ENCODE measurements at regions not wholly inside any gene's neighbourhood (a gene's known extent, or its start where the extent isn't known, plus 50 kb on each side); places are given as distances from the start of the nearest gene placed in this dataset.

DNA sequence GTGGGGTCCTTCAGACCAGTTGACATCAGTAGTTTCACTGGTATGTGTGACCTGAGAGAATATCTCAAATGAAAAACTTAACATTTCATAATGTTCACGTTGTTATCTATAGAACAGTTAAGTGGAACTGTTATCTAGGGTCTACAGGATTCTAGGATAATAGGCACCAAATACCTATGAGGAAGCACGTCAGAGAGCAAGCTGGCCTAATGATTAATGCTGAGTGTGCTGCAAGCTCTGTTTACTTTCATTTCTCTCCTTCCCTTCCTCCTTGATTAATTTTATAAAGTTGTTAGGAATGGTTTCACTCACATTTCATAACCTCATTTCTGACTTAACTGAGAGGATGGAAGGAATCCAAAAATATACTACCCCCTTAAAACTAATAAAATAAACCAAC lies 362.5 kb upstream of the ZNF717 start:
- no peak overlapping the region for H3K4me3 ChIP-seq
- H3K27ac ChIP-seq: no peak overlapping the region
- 16 to 38% (median 21%) methylated on average over 2 of the region's 2 CpGs for WGBS, 5 donors
- no peaks in the 10 kb centered on the region for H3K4me1 ChIP-seq
- TF ChIP-seq POLR2A (IDR thresholded peaks at IDR 0.05): no peak
- TF ChIP-seq, protein P1, sequence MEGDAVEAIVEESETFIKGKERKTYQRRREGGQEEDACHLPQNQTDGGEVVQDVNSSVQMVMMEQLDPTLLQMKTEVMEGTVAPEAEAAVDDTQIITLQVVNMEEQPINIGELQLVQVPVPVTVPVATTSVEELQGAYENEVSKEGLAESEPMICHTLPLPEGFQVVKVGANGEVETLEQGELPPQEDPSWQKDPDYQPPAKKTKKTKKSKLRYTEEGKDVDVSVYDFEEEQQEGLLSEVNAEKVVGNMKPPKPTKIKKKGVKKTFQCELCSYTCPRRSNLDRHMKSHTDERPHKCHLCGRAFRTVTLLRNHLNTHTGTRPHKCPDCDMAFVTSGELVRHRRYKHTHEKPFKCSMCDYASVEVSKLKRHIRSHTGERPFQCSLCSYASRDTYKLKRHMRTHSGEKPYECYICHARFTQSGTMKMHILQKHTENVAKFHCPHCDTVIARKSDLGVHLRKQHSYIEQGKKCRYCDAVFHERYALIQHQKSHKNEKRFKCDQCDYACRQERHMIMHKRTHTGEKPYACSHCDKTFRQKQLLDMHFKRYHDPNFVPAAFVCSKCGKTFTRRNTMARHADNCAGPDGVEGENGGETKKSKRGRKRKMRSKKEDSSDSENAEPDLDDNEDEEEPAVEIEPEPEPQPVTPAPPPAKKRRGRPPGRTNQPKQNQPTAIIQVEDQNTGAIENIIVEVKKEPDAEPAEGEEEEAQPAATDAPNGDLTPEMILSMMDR (IDR thresholded peaks at IDR 0.05): no peak
- TF ChIP-seq EP300 (IDR thresholded peaks at IDR 0.05): no peak
- no peak for TF ChIP-seq POLR2AphosphoS5 (IDR thresholded peaks at IDR 0.05)
- H3K36me3 ChIP-seq: no peaks in the 10 kb centered on the region
- no peak for DNase-seq
- intact Hi-C loops (cut with DNase I; ENCODE audit: low total_unique reads): no loop called here
- H3K9me3 ChIP-seq: peaks cover 2 to 23% (median 7%) of the 10 kb centered on the region in 4 donors
- H3K27me3 ChIP-seq: no peaks in the 10 kb centered on the region

DNA sequence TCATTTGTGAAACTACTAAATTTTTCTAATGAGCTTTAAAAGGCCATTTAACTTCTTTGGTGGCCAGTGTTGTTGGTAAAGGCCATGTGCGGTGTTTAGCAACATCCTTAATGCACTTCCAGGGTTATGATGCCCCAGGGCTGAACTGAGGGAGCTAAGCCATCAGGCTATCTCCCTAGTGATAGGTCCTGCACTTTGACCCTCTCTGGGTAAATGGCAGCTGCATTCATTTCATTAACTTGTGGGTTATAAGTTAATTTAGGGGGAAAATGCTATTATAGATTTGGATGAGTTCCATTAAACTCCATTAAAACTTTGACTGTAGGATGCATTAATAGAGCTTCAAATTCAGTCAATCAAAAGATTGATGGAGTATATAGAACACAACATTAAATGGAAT lies 366.7 kb upstream of the ZNF717 start:
- intact Hi-C loops (cut with DNase I; ENCODE audit: low total_unique reads): no loop called here
- peaks cover 2 to 21% (median 7%) of the 10 kb centered on the region in 4 donors for H3K9me3 ChIP-seq
- H3K36me3 ChIP-seq: no peaks in the 10 kb centered on the region
- no peak overlapping the region for H3K27ac ChIP-seq
- 68 to 92% (median 82%) methylated on average over 1 of the region's 1 CpG for WGBS, 5 donors
- no peaks in the 10 kb centered on the region for H3K4me1 ChIP-seq
- H3K4me3 ChIP-seq: no peak overlapping the region
- H3K27me3 ChIP-seq: no peaks in the 10 kb centered on the region
- DNase-seq: no peak
- TF ChIP-seq, protein P1 (IDR thresholded peaks at IDR 0.05): no peak
- TF ChIP-seq POLR2A (IDR thresholded peaks at IDR 0.05): no peak
- no peak for TF ChIP-seq POLR2AphosphoS5 (IDR thresholded peaks at IDR 0.05)
- TF ChIP-seq EP300 (IDR thresholded peaks at IDR 0.05): no peak

DNA sequence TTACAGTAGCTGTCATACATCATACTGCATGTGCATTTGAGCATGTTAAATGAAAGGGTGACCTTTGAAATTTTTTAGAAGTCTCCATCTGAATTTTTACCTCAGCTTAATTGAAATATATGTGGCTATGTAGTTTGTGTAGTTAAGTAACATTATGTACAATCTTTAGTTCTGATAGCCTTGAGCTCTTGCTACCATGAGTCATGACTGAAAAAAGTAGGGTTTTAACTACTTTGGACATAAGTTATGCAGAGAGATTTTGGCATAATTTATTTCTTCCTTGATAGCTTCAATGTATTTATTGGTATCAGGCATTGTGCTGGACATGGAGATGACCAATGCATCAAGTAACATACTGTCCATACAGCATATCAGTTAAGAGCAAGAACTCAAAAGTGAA lies 376.5 kb upstream of the ZNF717 start:
- DNase-seq: no peak
- TF ChIP-seq, protein P1 (IDR thresholded peaks at IDR 0.05): no peak
- TF ChIP-seq EP300 (IDR thresholded peaks at IDR 0.05) (no peak), POLR2A (IDR thresholded peaks at IDR 0.05) (no peak), POLR2AphosphoS5 (IDR thresholded peaks at IDR 0.05) (no peak)
- Histone ChIP-seq H3K36me3 (no peaks in the 10 kb centered on the region), H3K4me3 (no peak overlapping the region), H3K4me1 (no peaks in the 10 kb centered on the region), H3K9me3 (peaks cover 0 to 1% (median 0%) of the 10 kb centered on the region in 4 donors), H3K27ac (no peak overlapping the region), H3K27me3 (no peaks in the 10 kb centered on the region)
- intact Hi-C loops (cut with DNase I; ENCODE audit: low total_unique reads): no loop called here

DNA sequence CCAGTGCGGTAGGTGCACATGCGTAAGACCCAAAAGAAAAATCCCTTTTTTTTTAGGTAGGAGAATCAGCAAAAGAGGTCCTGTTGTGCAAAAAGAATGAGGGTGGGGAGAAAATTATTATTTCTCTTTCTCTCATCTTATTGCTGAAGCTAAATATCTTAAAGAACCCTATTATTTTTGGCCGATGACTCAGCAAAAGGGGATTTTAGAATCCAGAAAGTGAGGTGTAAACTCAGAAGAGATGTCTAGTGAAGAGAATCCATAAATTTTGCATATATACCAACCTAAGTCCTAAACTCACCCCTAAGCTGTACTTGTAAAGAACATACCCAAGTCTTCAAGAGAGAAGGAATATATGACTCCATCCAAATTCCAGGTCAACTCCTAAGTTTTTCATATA lies 386.3 kb upstream of the ZNF717 start:
- 60 to 97% (median 82%) methylated on average over 3 of the region's 3 CpGs for WGBS, 5 donors
- no peaks in the 10 kb centered on the region for H3K4me1 ChIP-seq
- H3K9me3 ChIP-seq: peaks cover 0 to 15% (median 2%) of the 10 kb centered on the region in 4 donors
- DNase-seq: no peak
- no peaks in the 10 kb centered on the region for H3K36me3 ChIP-seq
- no peak overlapping the region for H3K4me3 ChIP-seq
- H3K27me3 ChIP-seq: no peaks in the 10 kb centered on the region
- no peak overlapping the region for H3K27ac ChIP-seq
- TF ChIP-seq EP300 (IDR thresholded peaks at IDR 0.05) (no peak), POLR2AphosphoS5 (IDR thresholded peaks at IDR 0.05) (no peak), POLR2A (IDR thresholded peaks at IDR 0.05) (no peak)
- TF ChIP-seq, protein P1 (IDR thresholded peaks at IDR 0.05): no peak
- intact Hi-C loops (cut with DNase I; ENCODE audit: low total_unique reads): no loop called here

Data from stomach (tissue), 8 donors.